GM19372 (cell line): ENCODE measurements at regions not wholly inside any gene's neighbourhood (a gene's known extent, or its start where the extent isn't known, plus 50 kb on each side); places are given as distances from the start of the nearest gene placed in this dataset.

Source experiments
- ATAC-seq: cut with Tn5 transposase; IDR thresholded peaks from one replicate; pipeline ENCODE4 v1.9.1; 2021; ENCODE audit warnings: mild to moderate bottlenecking, low read depth, moderate library complexity; ENCODE audit not compliant: unreplicated experiment

- ATAC-seq, result no peak
Observed at GRCh38 chr2:12795851-12796250, 79.1 kb downstream of the TRIB2 start.

GRCh38 chr2:12796657-12797056 is 79.9 kb downstream of the TRIB2 start:
- ATAC-seq, result no peak

GRCh38 chr2:12797815-12798214 is 81.1 kb downstream of the TRIB2 start:
- no peak for ATAC-seq

- ATAC-seq, result no peak
Observed at GRCh38 chr2:12803607-12804006, 86.9 kb downstream of the TRIB2 start.

GRCh38 chr2:12804091-12804856 is 87.5 kb downstream of the TRIB2 start:
- no peak for ATAC-seq

GRCh38 chr2:12805033-12805432 is 88.3 kb downstream of the TRIB2 start:
- ATAC-seq, result no peak

GRCh38 chr2:12806549-12807242 is 90.0 kb downstream of the TRIB2 start:
- ATAC-seq, result no peak

GRCh38 chr2:12807907-12808810 is 91.4 kb downstream of the TRIB2 start:
- ATAC-seq, result no peak

GRCh38 chr2:12809526-12809925 is 92.8 kb downstream of the TRIB2 start:
- ATAC-seq, result no peak

- no peak for ATAC-seq
Observed at GRCh38 chr2:12811916-12812315, 95.2 kb downstream of the TRIB2 start.

GRCh38 chr2:12813166-12813565 is 96.4 kb downstream of the TRIB2 start:
- no peak for ATAC-seq

- ATAC-seq, result no peak
Observed at GRCh38 chr2:12816379-12817306, 99.9 kb downstream of the TRIB2 start.

GRCh38 chr2:12817870-12818269 is 101.1 kb downstream of the TRIB2 start:
- no peak for ATAC-seq

- ATAC-seq, result no peak
Observed at GRCh38 chr2:12818416-12819102, 101.8 kb downstream of the TRIB2 start.

- ATAC-seq, result no peak
Observed at GRCh38 chr2:12819103-12819475, 102.4 kb downstream of the TRIB2 start.

- ATAC-seq, result no peak
Observed at GRCh38 chr2:12819721-12820120, 103.0 kb downstream of the TRIB2 start.

- ATAC-seq, result no peak
Observed at GRCh38 chr2:12821656-12822055, 104.9 kb downstream of the TRIB2 start.

GRCh38 chr2:12824351-12824777 is 107.6 kb downstream of the TRIB2 start:
- no peak for ATAC-seq

- ATAC-seq, result no peak
Observed at GRCh38 chr2:12824778-12825379, 108.1 kb downstream of the TRIB2 start.
